Smooth muscle cell of the brain vasculature (primary cell): ENCODE measurements at regions not wholly inside any gene's neighbourhood (a gene's known extent, or its start where the extent isn't known, plus 50 kb on each side); places are given as distances from the start of the nearest gene placed in this dataset.
"Not testable (repeated sequence)": the region's sequence is repeated elsewhere in the genome, so short reads cannot be mapped to it uniquely, and the experiment has no call there.

Source experiments
- DNase-seq: peaks from one replicate; pipeline ENCODE4 v3.0.0-alpha.2; 2012; ENCODE audit warnings: low read depth, low spot score

- DNase-seq: no peak
Measured at GRCh38 chr4:81781799-81782198, 310.1 kb upstream of the RASGEF1B start.

- DNase-seq: not testable (repeated sequence)
Measured at GRCh38 chr4:81777718-81778117, 306.0 kb upstream of the RASGEF1B start.

DNA sequence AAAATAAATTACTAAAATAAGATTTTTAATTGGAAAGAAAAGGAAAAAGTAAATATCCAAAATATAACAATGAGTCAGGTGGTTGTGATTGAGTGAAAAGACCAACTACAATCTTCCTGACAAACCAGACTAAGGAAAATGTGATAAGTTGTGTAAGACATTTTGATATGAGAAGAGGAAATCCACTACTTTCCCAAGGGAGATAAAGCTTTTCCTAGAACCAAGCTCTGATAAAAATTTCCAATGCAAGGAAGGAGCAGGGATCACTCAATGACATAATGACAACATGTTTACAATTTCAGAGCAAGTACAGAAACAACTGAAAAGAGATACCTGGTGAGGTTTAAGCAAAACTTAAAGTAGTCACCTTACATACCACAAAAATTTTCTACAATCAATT, 305.1 kb upstream of the RASGEF1B start:
- DNase-seq: no peak

- no peak for DNase-seq
Measured at GRCh38 chr4:81773557-81773956, 301.9 kb upstream of the RASGEF1B start.

DNA sequence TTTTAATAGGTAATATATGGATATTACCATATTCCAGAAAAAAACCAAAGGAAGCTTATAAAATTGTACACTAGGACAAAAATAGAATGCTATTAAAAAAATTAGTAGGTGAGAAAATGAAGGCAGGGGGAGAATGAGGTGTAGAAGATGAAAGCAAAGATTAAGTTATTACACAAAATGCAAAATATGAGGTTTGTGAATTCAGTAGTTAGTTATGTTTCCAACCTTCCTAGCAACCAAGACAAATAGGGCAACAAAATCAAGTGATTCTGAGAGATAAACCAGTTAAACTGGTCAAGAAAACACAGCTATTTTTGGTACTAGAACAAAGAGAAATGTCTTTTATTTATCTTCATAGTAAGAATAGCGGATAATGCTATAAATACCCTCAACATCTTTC, 300.0 kb upstream of the RASGEF1B start:
- DNase-seq: no peak

DNA sequence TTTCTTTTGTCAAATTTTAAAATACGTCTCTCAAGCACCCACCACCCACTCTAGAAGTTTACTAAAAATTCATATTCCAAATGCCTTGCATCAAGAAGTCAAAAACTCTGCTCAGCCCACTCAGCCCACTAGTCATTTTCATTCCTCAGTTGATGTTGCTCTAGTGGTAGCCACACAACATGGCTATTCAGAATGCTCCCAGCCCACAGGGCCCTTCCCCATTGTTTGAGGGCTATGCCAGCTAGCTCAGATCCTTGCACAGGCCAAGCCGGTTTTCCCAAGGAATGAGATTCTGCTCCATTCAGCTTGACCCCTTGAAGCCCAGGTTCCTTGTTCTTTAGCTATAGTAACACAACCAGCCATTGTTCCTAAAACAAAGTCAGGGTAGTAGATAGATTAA, 297.5 kb upstream of the RASGEF1B start:
- DNase-seq: no peak

DNA sequence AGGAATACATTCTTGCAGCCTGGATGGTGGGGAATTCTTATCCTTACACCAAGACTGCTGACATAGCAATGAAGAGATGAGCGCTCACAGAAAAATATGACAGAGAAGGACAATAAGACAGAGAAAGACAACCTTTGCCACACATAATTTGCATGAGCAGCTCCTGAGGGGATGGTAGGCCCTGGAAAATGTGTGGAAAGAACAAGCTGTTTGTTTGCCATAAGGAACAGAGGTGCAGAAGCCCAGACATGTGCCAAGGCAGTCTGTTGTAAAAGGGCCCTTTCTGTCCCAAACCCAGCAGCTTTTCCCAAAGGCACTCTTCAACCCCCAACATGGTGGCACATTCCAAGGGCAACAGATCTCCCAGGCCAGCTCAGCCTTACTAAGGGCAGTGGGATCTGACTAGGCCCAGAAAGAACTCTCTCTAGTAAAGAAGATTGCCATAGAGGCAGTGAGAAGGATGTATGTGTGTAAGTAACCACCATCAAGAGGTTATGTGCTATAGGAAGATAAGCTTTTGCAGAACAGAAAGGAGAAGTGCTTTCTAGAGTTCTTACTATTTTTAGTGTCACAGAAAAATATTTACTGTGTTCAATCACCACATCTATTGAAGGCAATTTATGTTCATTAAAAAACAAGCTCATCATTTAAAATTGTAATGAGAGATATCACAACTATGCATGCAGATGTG, 287.0 kb upstream of the RASGEF1B start:
- DNase-seq: no peak

DNA sequence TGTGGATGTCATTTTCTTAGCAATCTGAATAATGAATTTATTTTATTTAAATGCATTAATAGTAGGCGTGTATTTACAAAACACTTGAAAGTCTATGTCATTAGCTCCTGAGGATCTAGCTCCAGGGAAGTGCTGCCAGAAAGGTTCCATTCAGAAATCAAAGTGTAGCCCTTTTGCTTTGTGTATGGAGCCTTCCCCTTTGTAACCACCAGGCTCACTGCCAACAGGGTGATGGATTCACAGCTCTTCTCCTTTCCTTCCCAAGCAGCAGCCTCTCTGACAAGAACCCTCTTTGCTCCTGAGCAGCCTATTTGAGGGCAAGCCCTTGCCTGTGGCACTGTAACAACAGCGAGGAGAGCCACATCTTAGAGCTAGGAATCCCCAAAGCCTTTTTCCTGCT, 286.0 kb upstream of the RASGEF1B start:
- no peak for DNase-seq

GRCh38 chr4:81756973-81757372, 285.3 kb upstream of the RASGEF1B start:
- no peak for DNase-seq

DNA sequence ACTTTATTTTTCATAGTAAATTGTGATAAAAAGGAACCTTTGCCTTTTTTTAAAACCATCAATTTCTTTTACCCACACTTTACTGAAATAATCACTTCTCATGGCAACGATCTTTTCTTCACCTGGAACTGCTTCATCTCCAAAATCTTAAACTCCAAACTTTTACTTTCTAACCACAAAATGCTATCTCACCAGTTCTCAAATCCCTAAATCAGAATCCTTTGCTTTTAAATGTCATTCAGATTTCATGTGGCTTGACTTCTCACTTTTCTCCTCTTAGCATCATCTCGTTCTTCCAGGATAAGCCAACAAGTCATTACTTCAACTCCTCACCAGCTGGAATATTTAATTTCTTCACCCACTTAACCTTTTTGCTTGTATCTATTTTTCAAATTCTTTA, 284.3 kb upstream of the RASGEF1B start:
- no peak for DNase-seq

GRCh38 chr4:81754169-81754568, 282.5 kb upstream of the RASGEF1B start:
- no peak for DNase-seq

DNA sequence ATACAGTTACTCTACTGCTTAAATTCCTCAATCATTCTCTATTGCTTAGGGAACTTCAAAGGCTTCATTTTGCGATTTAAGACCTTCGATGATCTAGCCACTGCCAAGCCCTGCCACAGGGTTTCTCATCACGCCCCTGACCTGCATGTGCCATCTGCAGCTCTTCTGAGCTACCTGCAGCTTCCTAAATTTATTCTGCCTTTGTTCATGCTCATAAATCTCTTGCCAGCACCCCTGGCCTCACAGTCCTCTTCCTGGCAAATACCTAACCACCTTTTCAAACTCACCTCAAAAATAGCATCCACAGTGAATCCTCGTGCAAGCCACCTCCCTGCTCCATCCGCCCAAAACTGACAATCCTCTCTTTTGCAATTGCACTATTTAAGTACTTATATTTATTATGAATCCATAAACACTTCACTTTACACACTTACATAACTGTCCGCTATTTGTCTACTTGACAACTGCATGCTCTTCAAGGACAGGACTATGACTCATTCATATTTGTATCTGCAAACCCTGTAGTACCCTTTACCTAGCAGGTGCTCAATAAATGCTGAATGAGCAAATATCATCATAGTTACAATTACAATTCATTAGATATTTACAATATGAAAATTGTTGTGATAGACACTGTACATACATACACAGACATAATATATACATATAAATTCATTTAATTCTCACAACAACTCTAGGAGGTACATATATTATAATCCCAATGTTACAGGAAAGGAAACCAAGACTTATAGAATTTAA, 280.0 kb upstream of the RASGEF1B start:
- DNase-seq: no peak

DNA sequence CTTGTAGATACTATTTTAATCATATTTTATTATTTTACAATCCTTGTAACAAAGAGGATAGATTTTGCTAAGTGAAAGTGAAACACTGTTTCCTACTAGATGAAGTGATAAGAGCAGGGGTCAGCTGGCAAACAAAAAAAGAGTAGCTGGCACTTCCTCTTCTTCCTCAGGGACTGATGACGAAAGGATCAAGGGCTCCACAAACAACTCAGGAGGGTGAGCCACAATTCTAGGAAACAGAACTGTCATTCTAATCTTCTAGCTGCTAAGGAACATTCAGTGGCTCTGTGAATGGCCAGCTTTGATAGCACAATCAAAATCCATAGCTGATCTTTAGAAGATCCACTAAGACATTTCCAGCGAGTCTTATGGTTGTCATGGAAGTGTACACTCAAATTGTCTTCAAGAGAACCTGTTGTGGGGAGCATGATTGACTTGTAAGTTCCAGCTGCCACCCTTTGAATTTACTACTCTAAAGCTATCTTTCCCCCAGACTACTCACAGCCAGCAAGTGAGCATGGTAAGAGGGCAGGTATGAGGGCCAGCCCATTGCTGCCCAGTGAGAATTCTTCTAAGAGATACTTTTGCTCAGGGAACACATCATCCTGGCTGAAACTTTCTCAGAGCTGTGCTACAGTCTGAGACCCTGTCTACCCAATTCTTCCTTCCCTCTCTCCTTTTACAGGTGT, 275.7 kb upstream of the RASGEF1B start:
- DNase-seq: no peak

GRCh38 chr4:81746773-81747172, 275.1 kb upstream of the RASGEF1B start:
- no peak for DNase-seq

DNA sequence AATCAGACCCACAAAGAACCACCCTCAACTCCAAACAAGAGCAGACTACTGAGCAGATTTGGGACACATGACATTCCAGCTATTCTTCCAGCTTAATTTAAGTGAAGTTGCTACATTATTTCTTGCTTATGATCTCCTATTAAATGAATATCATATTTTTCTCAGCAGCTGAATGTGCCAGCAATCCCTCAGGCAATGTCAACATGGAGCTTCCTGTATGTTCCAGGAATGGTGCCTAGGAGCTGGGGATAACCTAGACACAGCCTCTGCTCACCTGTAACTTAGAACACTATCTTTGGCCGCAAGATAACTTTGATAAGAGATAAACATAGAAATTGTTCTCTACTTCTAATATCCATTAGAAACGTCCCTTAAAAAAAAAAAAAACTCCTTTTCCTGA, 274.4 kb upstream of the RASGEF1B start:
- DNase-seq: no peak

DNA sequence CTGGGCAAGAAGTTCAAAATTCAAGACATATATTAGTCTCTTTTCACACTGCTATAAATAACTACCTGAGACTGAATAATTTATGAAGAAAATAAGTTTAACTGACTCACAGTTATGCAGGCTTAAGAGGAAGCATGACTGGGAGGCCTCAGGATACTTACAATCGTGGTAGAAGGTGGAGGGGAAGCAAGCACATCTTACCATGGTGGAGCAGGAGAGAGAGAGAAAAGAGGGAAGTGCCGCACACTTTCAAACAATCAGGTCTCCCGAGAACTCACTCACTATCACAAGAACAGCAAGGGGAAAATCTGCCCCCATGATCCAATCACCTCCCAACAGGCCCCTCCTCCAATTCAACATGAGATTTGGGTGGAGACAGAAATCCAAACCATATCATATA, 273.3 kb upstream of the RASGEF1B start:
- DNase-seq: no peak

- DNase-seq: no peak
Measured at GRCh38 chr4:81743731-81744435, 272.2 kb upstream of the RASGEF1B start.

- DNase-seq: no peak
Measured at GRCh38 chr4:81740487-81740886, 268.8 kb upstream of the RASGEF1B start.

DNA sequence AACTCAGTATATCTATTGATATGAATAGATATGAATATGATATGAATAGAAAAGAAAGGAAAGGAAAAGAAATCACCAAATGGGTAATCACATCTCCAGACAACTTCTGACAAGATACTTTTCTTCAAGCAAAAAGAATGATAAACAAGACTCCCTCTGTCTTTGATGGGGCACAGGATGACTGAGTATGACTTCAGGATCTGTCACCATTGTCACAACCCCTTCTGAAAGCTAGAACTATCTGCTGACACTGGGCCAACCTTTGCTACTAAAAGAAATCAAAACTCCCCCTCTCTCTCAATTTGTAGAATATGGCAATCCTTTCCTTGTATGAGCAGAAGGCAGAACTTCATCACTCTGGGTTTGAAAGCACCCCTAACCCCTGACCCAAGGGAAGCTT, 267.2 kb upstream of the RASGEF1B start:
- no peak for DNase-seq

DNA sequence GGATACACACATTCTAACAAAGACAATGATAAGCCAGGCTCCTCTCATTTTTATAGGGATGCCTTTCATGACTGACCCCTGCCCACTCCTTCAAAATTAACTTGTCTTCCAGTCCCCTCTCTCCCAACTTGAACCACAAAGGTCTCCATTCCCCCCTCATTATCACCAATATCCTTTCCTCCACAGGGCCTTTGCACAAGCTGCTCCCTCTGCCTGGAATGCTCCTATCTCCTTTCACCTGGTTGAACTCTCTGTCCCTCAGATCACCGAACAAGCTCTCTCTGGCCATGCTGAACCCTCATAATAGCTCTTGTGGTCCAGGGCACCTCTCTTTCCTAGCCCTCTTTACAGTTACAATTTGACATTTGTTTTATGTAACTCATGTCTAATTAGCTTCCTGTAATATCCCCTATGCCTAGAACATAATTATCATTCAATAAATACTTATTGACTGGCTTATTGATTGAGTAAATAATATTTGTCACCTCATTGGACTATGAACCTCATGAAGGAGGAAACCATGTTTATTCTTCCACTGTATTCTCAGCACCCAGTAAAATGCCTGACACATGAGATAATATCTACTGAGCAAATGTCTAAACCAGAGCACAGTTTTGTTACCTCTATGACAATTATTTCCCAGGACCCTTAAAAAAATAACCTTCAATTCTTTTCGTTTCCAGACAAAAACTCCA, 266.3 kb upstream of the RASGEF1B start:
- no peak for DNase-seq

DNA sequence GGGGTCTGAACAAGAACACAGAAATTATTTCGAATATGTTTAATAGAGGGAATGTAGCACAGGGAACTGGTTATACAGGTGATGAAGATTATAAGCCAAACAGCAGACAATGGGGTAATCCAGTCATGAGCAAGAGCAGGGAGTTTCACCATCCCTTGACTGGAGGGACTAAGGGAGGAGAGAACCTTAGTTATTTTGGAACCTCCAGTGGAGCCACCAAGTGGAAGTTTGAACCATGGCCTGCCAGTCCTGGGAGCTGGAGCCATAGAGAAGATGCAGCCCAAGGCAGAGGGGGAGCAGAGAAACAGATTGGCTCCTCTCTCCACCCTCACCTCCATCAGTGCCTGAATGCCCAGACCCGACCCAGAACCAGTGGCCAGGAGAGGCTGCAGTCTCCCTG, 264.6 kb upstream of the RASGEF1B start:
- no peak for DNase-seq

GRCh38 chr4:81732980-81733379, 261.3 kb upstream of the RASGEF1B start:
- no peak for DNase-seq
